DOHH2 (cell line): ENCODE measurements at regions not wholly inside any gene's neighbourhood (a gene's known extent, or its start where the extent isn't known, plus 50 kb on each side); places are given as distances from the start of the nearest gene placed in this dataset.
"Not testable (repeated sequence)": the region's sequence is repeated elsewhere in the genome, so short reads cannot be mapped to it uniquely, and the experiment has no call there.

ENCODE experiments used
- EZH2phosphoT487 ChIP-seq: fragments of 200-600 bp; sonication (generic); IDR thresholded peaks from 2 replicates; pipeline ENCODE4 v1.6.1; 2017; ENCODE audit warnings: borderline replicate concordance, mild to moderate bottlenecking, antibody characterized with exemption, low read length, moderate library complexity, mixed read lengths
- TF ChIP-seq, protein P1 (sequence below): fragments of 200-600 bp; sonication (generic); IDR thresholded peaks from one replicate; pipeline ENCODE4 v1.5.1; 2014; ENCODE audit warnings: antibody characterized with exemption, mild to moderate bottlenecking, low read depth, low read length; ENCODE audit not compliant: poor library complexity, severe bottlenecking

DNA sequence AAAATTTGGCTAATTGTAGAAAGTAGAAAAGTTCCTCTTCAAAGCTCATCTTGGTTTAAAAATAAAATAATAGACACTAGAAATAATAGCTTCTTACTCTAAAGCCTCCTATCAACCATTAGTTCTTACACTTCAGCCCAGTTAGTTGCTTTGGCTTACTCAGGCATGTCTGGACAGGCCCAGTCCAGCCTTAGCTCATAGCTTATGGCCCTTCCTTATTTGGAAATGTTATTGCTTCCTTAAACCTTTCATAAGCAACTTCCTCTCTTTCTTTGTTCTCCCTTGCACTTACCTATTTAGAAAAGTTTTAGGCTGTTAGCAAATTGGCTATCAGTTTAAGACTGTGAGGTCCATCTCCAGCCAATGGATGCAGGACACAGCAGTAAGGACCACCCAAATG lies 754.1 kb upstream of the NUDT12 start:
- TF ChIP-seq, protein P1, sequence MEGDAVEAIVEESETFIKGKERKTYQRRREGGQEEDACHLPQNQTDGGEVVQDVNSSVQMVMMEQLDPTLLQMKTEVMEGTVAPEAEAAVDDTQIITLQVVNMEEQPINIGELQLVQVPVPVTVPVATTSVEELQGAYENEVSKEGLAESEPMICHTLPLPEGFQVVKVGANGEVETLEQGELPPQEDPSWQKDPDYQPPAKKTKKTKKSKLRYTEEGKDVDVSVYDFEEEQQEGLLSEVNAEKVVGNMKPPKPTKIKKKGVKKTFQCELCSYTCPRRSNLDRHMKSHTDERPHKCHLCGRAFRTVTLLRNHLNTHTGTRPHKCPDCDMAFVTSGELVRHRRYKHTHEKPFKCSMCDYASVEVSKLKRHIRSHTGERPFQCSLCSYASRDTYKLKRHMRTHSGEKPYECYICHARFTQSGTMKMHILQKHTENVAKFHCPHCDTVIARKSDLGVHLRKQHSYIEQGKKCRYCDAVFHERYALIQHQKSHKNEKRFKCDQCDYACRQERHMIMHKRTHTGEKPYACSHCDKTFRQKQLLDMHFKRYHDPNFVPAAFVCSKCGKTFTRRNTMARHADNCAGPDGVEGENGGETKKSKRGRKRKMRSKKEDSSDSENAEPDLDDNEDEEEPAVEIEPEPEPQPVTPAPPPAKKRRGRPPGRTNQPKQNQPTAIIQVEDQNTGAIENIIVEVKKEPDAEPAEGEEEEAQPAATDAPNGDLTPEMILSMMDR = not testable (repeated sequence)
- not testable (repeated sequence) for TF ChIP-seq EZH2phosphoT487
